DND-41 (cell line): ENCODE measurements at regions not wholly inside any gene's neighbourhood (a gene's known extent, or its start where the extent isn't known, plus 50 kb on each side); places are given as distances from the start of the nearest gene placed in this dataset.

Experiments
- ATAC-seq: fragments of 200-7000 bp; cut with Tn5 transposase; 3 replicates; pipeline ENCODE4 v1.9.1; 2021; ENCODE audit warnings: low read depth; ENCODE audit not compliant: insufficient read depth
- DNase-seq: peaks from one replicate; pipeline ENCODE4 v3.0.0-alpha.2; 2020
- H2AFZ ChIP-seq: 2 replicates; pipeline ENCODE4 v1.6.0; 2012; ENCODE audit warnings: low read depth, low read length
- H3K27ac ChIP-seq: 2 replicates; pipeline ENCODE4 v1.5.1; 2012; ENCODE audit warnings: low read length, inconsistent platforms
- H3K27me3 ChIP-seq: fragments of 200-600 bp; sonication (generic); 2 replicates; pipeline ENCODE4 v1.6.0; 2012; ENCODE audit warnings: low read length, mild to moderate bottlenecking, inconsistent platforms; ENCODE audit not compliant: insufficient read depth, poor library complexity
- H3K36me3 ChIP-seq: 2 replicates; pipeline ENCODE4 v1.5.1; 2012; ENCODE audit warnings: low read length, inconsistent platforms; ENCODE audit not compliant: insufficient read depth
- H3K4me1 ChIP-seq: 2 replicates; pipeline ENCODE4 v1.5.1; 2012; ENCODE audit warnings: mild to moderate bottlenecking, low read length; ENCODE audit not compliant: insufficient read depth
- H3K4me2 ChIP-seq: 2 replicates; pipeline ENCODE4 v1.6.0; 2012; ENCODE audit warnings: mild to moderate bottlenecking, moderate library complexity, low read length, inconsistent platforms; ENCODE audit not compliant: insufficient read depth
- H3K4me3 ChIP-seq, 2 experiments: fragments of 200-600 bp in 1 of 2; shearing (Covaris generic) in 1 of 2; 2 replicates each; pipeline ENCODE4 v1.5.1; 2012 to 2016; ENCODE audit warnings: inconsistent platforms in 2 of 2, low read length in 2 of 2, mild to moderate bottlenecking in 2 of 2, low read depth in 1 of 2, moderate library complexity in 1 of 2
- H3K79me2 ChIP-seq: 2 replicates; pipeline ENCODE4 v1.6.0; 2012; ENCODE audit warnings: low read length, inconsistent platforms; ENCODE audit not compliant: insufficient read depth
- H3K9ac ChIP-seq: 2 replicates; pipeline ENCODE4 v1.6.0; 2012; ENCODE audit warnings: low read depth, mild to moderate bottlenecking, inconsistent platforms, low read length, moderate library complexity
- H3K9me3 ChIP-seq: 2 replicates; pipeline ENCODE4 v1.5.1; 2012; ENCODE audit warnings: low read length, moderate library complexity, mild to moderate bottlenecking, inconsistent platforms; ENCODE audit not compliant: insufficient read depth, severe bottlenecking
- H4K20me1 ChIP-seq: 2 replicates; pipeline ENCODE4 v1.6.0; 2012; ENCODE audit warnings: low read length; ENCODE audit not compliant: insufficient read depth
- CTCF ChIP-seq: IDR thresholded peaks from 2 replicates; pipeline ENCODE4 v1.5.1; 2012; ENCODE audit warnings: borderline replicate concordance, low read length, moderate library complexity, mild to moderate bottlenecking; ENCODE audit not compliant: poor library complexity, severe bottlenecking; ENCODE audit errors: extremely low read depth
- EZH2 ChIP-seq: IDR thresholded peaks from 3 replicates; pipeline ENCODE4 v1.6.1; 2012; ENCODE audit warnings: borderline replicate concordance, low read depth, mild to moderate bottlenecking, moderate library complexity, low read length, inconsistent platforms; ENCODE audit not compliant: severe bottlenecking

GRCh38 chr5:133781436-133782225 lies 169.3 kb upstream of the FSTL4 start:
- no peak overlapping the region for H3K9ac ChIP-seq
- no peak overlapping the region for H2AFZ ChIP-seq
- no peaks in the 10 kb centered on the region for H3K79me2 ChIP-seq
- H3K4me3 ChIP-seq: no peak overlapping the region
- H3K27me3 ChIP-seq: peaks cover 10% of the 10 kb centered on the region
- no peak overlapping the region for H3K27ac ChIP-seq
- no peak overlapping the region for H3K4me2 ChIP-seq
- H3K4me1 ChIP-seq: no peaks in the 10 kb centered on the region
- no peaks in the 10 kb centered on the region for H3K9me3 ChIP-seq
- no peak for ATAC-seq
- H4K20me1 ChIP-seq: no peaks in the 10 kb centered on the region
- H3K36me3 ChIP-seq: no peaks in the 10 kb centered on the region
- TF ChIP-seq EZH2 (no peak), CTCF (no peak)
- no peak for DNase-seq

- H3K9ac ChIP-seq: no peak overlapping the region
- no peak overlapping the region for H2AFZ ChIP-seq
- no peaks in the 10 kb centered on the region for H3K79me2 ChIP-seq
- no peak for TF ChIP-seq EZH2
- no peak for TF ChIP-seq CTCF
- H3K4me2 ChIP-seq: no peak overlapping the region
- no peaks in the 10 kb centered on the region for H3K9me3 ChIP-seq
- peaks cover 10% of the 10 kb centered on the region for H3K27me3 ChIP-seq
- no peaks in the 10 kb centered on the region for H3K36me3 ChIP-seq
- no peaks in the 10 kb centered on the region for H4K20me1 ChIP-seq
- no peak overlapping the region for H3K27ac ChIP-seq
- ATAC-seq (no peak), DNase-seq (no peak)
- H3K4me3 ChIP-seq: no peak overlapping the region
- no peaks in the 10 kb centered on the region for H3K4me1 ChIP-seq
These were observed 168.4 kb upstream of the FSTL4 start for GRCh38 chr5:133780619-133781280.

GRCh38 chr5:133779828-133780475 lies 167.6 kb upstream of the FSTL4 start:
- Histone ChIP-seq H3K36me3 (no peaks in the 10 kb centered on the region), H3K9ac (no peak overlapping the region), H3K4me1 (no peaks in the 10 kb centered on the region), H3K4me2 (no peak overlapping the region), H2AFZ (no peak overlapping the region), H3K27ac (no peak overlapping the region), H3K4me3 (no peak overlapping the region), H4K20me1 (no peaks in the 10 kb centered on the region), H3K9me3 (no peaks in the 10 kb centered on the region), H3K27me3 (peaks cover 7% of the 10 kb centered on the region), H3K79me2 (no peaks in the 10 kb centered on the region)
- ATAC-seq: no peak
- TF ChIP-seq CTCF (peak; percentile 17), EZH2 (no peak)
- DNase-seq: no peak
